ENCODE measurements at regions not wholly inside any gene's neighbourhood (a gene's known extent, or its start where the extent isn't known, plus 50 kb on each side); places are given as distances from the start of the nearest gene placed in this dataset.

- DNase-seq (ENCODE audit: low read depth), result no peak
- no peak overlapping the region for H3K4me3 ChIP-seq (replicated peaks; ENCODE audit: low read depth, low read length)
- TF ChIP-seq CTCF (IDR thresholded peaks at IDR 0.05; ENCODE audit: low read length, missing control alignments), result no peak
Observed at GRCh38 chr1:196091397-196092135, 516.7 kb downstream of the KCNT2 start.

- no peak for DNase-seq (ENCODE audit: low read depth)
- no peak for TF ChIP-seq CTCF (IDR thresholded peaks at IDR 0.05; ENCODE audit: low read length, missing control alignments)
- H3K4me3 ChIP-seq (replicated peaks; ENCODE audit: low read depth, low read length), result no peak overlapping the region
Observed at GRCh38 chr1:196090226-196090625, 518.0 kb downstream of the KCNT2 start.

- no peak overlapping the region for H3K4me3 ChIP-seq (replicated peaks; ENCODE audit: low read depth, low read length)
- no peak for TF ChIP-seq CTCF (IDR thresholded peaks at IDR 0.05; ENCODE audit: low read length, missing control alignments)
Observed at GRCh38 chr1:196088541-196088940, 519.7 kb downstream of the KCNT2 start.

GRCh38 chr1:196078691-196079090 lies 529.5 kb downstream of the KCNT2 start:
- peak; percentile 35 for DNase-seq (ENCODE audit: low read depth)
- no peak overlapping the region for H3K4me3 ChIP-seq (replicated peaks; ENCODE audit: low read depth, low read length)
- TF ChIP-seq CTCF (IDR thresholded peaks at IDR 0.05; ENCODE audit: low read length, missing control alignments), result no peak

More at GRCh38 chr1:196088541-196088940, 519.7 kb downstream of the KCNT2 start:
- no peak for DNase-seq (ENCODE audit: low read depth)

GRCh38 chr1:196075621-196076020 lies 532.6 kb downstream of the KCNT2 start:
- no peak for TF ChIP-seq CTCF (IDR thresholded peaks at IDR 0.05; ENCODE audit: low read length, missing control alignments)
- DNase-seq (ENCODE audit: low read depth), result no peak

GRCh38 chr1:196074182-196074581 lies 534.1 kb downstream of the KCNT2 start:
- no peak for DNase-seq (ENCODE audit: low read depth)
- no peak for TF ChIP-seq CTCF (IDR thresholded peaks at IDR 0.05; ENCODE audit: low read length, missing control alignments)
- no peak overlapping the region for H3K4me3 ChIP-seq (replicated peaks; ENCODE audit: low read depth, low read length)

More at GRCh38 chr1:196075621-196076020, 532.6 kb downstream of the KCNT2 start:
- no peak overlapping the region for H3K4me3 ChIP-seq (replicated peaks; ENCODE audit: low read depth, low read length)

GRCh38 chr1:196071447-196071846 lies 536.8 kb downstream of the KCNT2 start:
- TF ChIP-seq CTCF (IDR thresholded peaks at IDR 0.05; ENCODE audit: low read length, missing control alignments), result no peak
- no peak overlapping the region for H3K4me3 ChIP-seq (replicated peaks; ENCODE audit: low read depth, low read length)
- DNase-seq (ENCODE audit: low read depth), result no peak
